ENCODE measurements at regions not wholly inside any gene's neighbourhood (a gene's known extent, or its start where the extent isn't known, plus 50 kb on each side); places are given as distances from the start of the nearest gene placed in this dataset.

DNA sequence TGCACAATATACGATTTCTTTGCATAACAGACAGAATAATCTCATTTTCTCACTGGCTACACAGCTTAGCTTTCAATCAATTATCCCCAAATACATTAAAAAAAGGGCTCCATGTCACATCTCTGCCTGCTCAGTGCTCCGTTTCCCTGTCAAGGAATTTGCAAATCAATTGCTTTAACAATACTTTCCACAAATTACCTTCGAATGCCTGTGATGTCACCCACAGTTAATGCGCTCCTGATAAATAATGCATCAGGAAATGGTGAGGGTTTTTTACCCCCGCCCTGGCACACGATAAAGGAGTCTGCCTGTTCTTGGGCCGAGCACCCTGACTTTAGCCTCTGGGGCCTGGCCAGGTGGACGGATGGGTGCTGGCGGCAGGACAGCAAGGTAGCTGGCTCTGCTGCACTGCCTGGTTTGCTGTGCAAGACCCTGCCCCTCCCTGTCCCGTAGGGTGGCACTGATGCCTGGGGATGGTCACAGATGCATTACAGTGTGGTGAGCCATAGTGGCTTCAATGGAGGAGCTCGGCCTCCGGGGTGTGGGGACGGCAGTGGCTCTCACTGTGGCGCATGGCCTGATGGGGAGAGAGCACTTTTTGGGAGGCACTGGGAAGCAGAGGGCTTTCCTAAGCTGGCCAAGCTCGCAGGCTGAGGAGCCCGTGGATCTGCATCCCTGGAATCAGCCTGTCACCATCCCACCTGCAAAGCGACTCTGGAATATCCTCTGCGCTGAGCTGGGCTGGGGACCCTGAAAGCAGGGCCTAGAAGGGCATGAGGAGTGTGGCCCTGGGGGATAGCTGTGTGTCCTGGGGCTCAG lies 88.3 kb upstream of the HS6ST1 start:
- TF ChIP-seq, protein P1, sequence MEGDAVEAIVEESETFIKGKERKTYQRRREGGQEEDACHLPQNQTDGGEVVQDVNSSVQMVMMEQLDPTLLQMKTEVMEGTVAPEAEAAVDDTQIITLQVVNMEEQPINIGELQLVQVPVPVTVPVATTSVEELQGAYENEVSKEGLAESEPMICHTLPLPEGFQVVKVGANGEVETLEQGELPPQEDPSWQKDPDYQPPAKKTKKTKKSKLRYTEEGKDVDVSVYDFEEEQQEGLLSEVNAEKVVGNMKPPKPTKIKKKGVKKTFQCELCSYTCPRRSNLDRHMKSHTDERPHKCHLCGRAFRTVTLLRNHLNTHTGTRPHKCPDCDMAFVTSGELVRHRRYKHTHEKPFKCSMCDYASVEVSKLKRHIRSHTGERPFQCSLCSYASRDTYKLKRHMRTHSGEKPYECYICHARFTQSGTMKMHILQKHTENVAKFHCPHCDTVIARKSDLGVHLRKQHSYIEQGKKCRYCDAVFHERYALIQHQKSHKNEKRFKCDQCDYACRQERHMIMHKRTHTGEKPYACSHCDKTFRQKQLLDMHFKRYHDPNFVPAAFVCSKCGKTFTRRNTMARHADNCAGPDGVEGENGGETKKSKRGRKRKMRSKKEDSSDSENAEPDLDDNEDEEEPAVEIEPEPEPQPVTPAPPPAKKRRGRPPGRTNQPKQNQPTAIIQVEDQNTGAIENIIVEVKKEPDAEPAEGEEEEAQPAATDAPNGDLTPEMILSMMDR (IDR thresholded peaks at IDR 0.05; ENCODE audit: insufficient read depth, low read depth, low read length, missing control alignments): no peak
- DNase-seq (ENCODE audit: low read depth): no peak

DNA sequence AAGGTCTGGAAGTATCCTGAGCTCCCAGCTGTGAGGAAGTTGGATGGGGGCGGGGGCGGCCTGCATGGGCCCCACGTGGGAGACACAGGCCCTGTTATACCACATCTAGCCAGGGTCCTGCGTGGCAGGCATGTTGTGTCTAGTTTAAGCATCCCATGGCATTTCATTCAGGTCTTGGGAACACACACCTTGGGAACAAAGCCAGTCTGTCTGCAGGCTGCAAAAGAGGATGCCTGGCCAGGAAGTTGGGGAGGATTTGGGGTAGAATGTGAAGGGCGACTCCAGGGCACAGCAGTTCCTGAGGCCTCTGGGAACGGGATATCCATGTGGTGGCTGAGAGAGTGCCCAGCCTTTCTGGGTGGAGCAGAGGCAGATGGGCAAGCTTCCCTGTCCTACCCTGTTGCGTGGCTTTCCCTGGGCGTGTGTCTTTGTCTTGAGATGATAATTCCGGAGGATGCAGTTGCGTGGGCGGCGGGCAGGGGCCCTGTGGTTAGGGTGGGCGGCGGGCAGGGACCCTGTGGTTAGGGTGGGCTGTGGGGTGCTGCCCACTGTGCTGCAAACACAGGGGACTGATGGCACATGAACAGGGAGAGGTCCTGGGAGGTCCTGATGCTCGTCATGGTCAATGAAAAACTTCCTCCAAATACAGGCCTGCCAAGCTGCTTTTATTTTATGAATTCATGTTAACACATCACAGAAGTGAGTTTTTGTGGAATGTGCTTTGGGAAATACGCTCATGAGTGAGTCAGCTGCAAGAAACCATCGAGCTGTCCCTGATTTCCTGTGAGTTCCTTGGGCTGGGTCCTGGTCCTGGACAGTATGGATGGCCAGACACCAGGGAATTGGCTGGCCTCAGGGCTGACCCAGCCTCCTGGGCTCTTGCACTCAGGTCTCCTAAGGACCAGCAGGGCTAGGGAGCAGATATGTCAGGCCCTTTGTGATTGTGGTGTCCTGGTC lies 90.0 kb upstream of the HS6ST1 start:
- peak; percentile 64 for DNase-seq (ENCODE audit: low read depth)
- no peak overlapping the region for H3K4me3 ChIP-seq (ENCODE audit: low read length)
- TF ChIP-seq, protein P1 (IDR thresholded peaks at IDR 0.05; ENCODE audit: insufficient read depth, low read depth, low read length, missing control alignments): no peak

More for the DNA sequence above, 88.3 kb upstream of the HS6ST1 start:
- no peak overlapping the region for H3K4me3 ChIP-seq (ENCODE audit: low read length)

DNA sequence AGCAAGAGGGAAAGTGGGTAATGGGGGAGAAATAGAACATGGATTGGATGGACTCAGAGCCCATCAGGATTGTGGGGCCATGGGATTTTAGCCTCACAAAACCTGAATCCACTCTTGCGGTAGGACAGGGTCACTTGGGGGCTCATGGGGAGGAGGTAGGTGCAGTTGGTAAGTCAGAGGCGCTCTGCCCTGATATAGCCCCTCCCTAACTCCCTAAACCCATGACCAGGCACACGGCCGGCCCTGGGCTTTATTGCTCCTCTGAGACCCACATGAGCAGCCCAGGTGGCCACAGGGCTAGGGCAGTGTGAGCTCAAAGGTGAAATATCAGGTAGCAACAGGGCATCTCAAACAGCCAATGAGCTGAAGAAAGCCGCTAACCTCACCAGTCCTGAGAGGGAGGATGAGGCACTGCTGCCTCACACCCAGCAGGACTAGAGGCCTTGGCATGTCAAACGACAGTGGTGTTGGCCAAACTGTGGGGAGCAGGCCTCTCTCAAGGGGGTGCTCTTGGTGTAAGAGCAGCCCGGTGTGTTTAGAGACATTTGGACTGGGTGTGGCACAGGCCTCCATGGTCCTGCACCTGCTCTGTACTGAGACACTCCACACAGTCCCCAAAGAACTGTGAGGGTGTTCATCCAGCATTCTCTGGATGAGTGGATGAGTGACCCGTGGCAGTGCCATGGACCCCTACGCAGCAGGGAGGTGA lies 90.8 kb upstream of the HS6ST1 start:
- no peak for DNase-seq (ENCODE audit: low read depth)
- no peak overlapping the region for H3K4me3 ChIP-seq (ENCODE audit: low read length)
- TF ChIP-seq, protein P1 (IDR thresholded peaks at IDR 0.05; ENCODE audit: insufficient read depth, low read depth, low read length, missing control alignments): no peak

DNA sequence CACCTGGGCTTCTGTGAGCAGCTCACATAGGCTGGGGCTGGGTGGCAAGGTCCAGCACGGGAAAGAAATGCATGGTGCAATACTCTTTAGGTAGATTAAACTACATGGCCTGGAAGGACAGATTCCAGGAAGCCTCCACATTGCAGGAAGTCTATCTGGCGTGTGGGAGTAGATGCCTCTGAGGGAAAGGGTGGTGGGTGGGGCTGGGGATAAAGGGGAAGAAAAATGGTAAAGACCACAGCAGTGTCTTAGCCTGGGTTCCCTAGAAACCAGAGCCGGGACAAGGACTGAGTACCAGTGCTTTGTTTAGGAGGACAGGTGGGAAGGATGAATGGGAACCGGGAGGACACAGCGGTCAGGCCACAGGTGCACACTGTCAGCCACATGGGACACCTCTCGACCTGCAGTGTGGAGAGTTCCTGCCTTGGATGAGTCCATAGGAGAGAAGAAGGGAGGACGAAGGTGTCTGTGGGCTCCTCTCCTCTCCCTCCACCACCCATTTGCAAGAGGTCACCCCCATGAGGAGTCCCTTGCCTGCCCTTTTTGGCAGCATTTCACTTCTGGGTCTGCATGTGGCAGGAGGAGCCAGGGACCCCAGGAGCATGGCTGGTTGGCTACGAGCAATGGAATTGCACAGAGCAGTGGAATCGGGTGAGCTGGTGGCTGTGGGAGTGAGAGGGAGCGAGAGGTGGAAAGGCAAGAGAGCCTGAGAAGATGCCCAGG lies 91.5 kb upstream of the HS6ST1 start:
- TF ChIP-seq, protein P1 (IDR thresholded peaks at IDR 0.05; ENCODE audit: insufficient read depth, low read depth, low read length, missing control alignments): no peak
- no peak overlapping the region for H3K4me3 ChIP-seq (ENCODE audit: low read length)

DNA sequence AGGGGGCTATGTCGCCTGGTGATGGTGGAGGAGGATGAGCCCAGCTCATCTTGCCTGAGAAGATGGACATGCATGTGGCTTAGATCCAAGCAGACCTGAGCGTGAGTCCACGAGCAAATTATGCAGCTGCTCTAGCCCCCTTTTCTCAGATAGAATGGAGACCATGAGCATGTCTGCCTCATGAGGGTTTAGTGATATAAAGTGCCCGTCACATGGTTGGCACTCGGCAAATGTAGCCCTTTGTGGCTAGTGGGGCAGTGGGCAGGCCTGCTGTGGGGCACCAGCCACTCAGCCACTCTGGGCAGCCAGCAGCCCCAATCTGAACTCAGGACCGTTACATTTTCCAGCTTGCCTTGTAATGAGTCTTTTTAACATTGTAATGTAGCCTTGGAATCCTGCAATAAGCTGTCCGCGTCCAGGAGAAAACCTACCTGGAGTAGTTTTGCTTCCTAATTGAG lies 92.1 kb upstream of the HS6ST1 start:
- DNase-seq (ENCODE audit: low read depth): no peak
- H3K4me3 ChIP-seq (ENCODE audit: low read length): no peak overlapping the region
- TF ChIP-seq, protein P1 (IDR thresholded peaks at IDR 0.05; ENCODE audit: insufficient read depth, low read depth, low read length, missing control alignments): no peak

More for the DNA sequence above, 91.5 kb upstream of the HS6ST1 start:
- no peak for DNase-seq (ENCODE audit: low read depth)

DNA sequence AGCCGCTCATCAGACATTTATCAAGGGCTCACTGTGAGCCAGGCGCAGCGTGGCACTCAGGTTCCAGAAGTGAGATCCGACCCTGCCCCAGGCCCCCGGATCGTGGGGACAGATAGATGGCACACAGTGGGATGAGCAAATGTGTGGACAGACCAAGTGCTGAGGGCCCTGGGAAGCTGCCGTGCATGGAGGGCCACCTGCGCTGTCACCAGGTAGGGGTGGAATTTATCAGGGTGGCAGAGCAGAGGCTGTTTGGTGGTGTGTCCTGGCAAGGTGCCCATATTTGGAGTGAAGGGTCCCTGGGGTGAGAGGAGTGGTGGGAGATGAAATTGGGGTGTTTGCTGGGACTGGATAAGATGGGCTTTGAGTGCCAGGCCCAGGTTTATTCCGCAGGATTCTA lies 92.8 kb upstream of the HS6ST1 start:
- no peak for DNase-seq (ENCODE audit: low read depth)
- H3K4me3 ChIP-seq (ENCODE audit: low read length): no peak overlapping the region
- TF ChIP-seq, protein P1 (IDR thresholded peaks at IDR 0.05; ENCODE audit: insufficient read depth, low read depth, low read length, missing control alignments): no peak

Measured in epithelial cell of esophagus (primary cell).